Uterus (tissue), 3 donors: ENCODE measurements at regions not wholly inside any gene's neighbourhood (a gene's known extent, or its start where the extent isn't known, plus 50 kb on each side); places are given as distances from the start of the nearest gene placed in this dataset.
A peak's percentile ranks its signal among the peaks of the same experiment; 100 is the strongest.
"Not testable (repeated sequence)": the region's sequence is repeated elsewhere in the genome, so short reads cannot be mapped to it uniquely, and the experiment has no call there.

ENCODE experiments used
- DNase-seq, 2 donors: peaks; one replicate each; pipeline ENCODE4 v3.0.0-alpha.2; 2019 to 2020
- H3K27ac ChIP-seq, 2 donors: fragments of 200-600 bp; sonication (generic); 1 replicate in 1 of 2; 2 replicates in 1 of 2; pipeline ENCODE4 v1.5.1; 2016 to 2018
- H3K27me3 ChIP-seq, 2 donors: fragments of 200-600 bp; sonication (generic); one replicate each; pipeline ENCODE4 v1.5.1; 2018 to 2019; ENCODE audit warnings: control low read depth in 1 of 2
- H3K36me3 ChIP-seq, 2 donors: fragments of 200-600 bp; sonication (generic); one replicate each; pipeline ENCODE4 v1.5.1; 2019; ENCODE audit warnings: control low read depth in 1 of 2
- H3K4me1 ChIP-seq, 2 donors: fragments of 200-600 bp; sonication (generic); one replicate each; pipeline ENCODE4 v1.5.1; 2018 to 2019; ENCODE audit warnings: control low read depth in 1 of 2
- H3K4me3 ChIP-seq, 2 donors: fragments of 200-600 bp; sonication (generic); 1 replicate in 1 of 2; 2 replicates in 1 of 2; pipeline ENCODE4 v1.5.1; 2018 to 2019; ENCODE audit warnings: mild to moderate bottlenecking in 1 of 2
- H3K9me3 ChIP-seq, 2 donors: fragments of 200-600 bp; sonication (generic); one replicate each; pipeline ENCODE4 v1.5.1; 2019; ENCODE audit warnings: control low read depth in 1 of 2
- POLR2A ChIP-seq, 2 donors: fragments of 450-650 bp; IDR thresholded peaks; one replicate each; pipeline ENCODE4 v1.6.1; 2016; ENCODE audit warnings: antibody characterized with exemption in 2 of 2, mild to moderate bottlenecking in 1 of 2, moderate library complexity in 1 of 2
- intact Hi-C: fragments of 100-400 bp; cut with DNase I; formaldehyde crosslinking; loops from one replicate; pipeline ENCODE4 v1.15.1; 2023; ENCODE audit warnings: low total_unique reads
- TF ChIP-seq, protein P1 (sequence below), 4 experiments: fragments of 200-600 bp in 2 of 4; fragments of 450-650 bp in 2 of 4; sonication (generic) in 2 of 4; IDR thresholded peaks; one replicate each; pipeline ENCODE4 v1.5.1; 2016 to 2019; ENCODE audit warnings: antibody characterized with exemption in 4 of 4, mild to moderate bottlenecking in 2 of 4, moderate library complexity in 1 of 4
- donor health status: DM: yes; HTN: yes; CAD: no.

DNA sequence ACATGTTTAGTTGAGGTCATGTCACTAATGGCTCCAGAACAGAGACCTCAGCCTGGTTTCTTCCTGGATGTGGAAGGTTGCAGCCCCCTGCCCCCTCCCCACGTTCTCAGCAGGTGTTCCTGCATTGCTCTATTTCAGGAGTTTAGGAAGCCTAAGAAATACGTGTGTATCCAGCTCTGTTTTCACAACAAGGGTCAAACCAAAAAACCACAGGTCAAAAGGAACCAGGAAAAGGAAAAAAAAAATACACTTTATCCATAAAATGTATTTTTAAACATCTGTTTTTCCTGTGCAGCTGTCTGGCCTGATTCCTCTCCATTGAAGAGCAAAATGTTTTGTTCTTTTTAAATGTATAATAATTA, 107.9 kb upstream of the PLEKHG1 start:
- no peak for TF ChIP-seq POLR2A (IDR thresholded peaks at IDR 0.05)
- TF ChIP-seq, protein P1, sequence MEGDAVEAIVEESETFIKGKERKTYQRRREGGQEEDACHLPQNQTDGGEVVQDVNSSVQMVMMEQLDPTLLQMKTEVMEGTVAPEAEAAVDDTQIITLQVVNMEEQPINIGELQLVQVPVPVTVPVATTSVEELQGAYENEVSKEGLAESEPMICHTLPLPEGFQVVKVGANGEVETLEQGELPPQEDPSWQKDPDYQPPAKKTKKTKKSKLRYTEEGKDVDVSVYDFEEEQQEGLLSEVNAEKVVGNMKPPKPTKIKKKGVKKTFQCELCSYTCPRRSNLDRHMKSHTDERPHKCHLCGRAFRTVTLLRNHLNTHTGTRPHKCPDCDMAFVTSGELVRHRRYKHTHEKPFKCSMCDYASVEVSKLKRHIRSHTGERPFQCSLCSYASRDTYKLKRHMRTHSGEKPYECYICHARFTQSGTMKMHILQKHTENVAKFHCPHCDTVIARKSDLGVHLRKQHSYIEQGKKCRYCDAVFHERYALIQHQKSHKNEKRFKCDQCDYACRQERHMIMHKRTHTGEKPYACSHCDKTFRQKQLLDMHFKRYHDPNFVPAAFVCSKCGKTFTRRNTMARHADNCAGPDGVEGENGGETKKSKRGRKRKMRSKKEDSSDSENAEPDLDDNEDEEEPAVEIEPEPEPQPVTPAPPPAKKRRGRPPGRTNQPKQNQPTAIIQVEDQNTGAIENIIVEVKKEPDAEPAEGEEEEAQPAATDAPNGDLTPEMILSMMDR (IDR thresholded peaks at IDR 0.05): no peak
- intact Hi-C loops: no loop called here
- DNase-seq: no peak
- Histone ChIP-seq H3K4me1 (no peaks in the 10 kb centered on the region), H3K27ac (no peak overlapping the region), H3K36me3 (no peaks in the 10 kb centered on the region), H3K9me3 (no peaks in the 10 kb centered on the region), H3K27me3 (no peaks in the 10 kb centered on the region), H3K4me3 (no peak overlapping the region)

DNA sequence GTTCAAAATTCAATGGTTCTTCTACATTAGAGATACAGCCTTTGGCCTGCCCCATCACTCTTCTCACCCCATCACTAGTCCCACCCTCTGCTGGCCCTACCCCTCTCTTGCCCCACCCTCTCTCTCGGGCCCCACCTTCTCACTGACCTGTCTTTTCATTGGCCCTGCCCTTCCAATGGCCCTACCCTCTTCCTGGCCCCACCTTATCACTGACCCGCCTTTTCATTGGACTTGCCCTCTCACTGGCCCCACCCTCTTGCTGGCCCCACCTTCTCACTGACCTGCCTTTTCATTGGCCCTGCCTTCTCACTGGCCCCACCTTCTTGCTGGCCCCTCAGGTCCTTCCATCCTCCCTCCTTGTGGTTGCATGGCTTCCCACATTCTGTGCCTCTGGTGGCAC, 107.2 kb upstream of the PLEKHG1 start:
- Histone ChIP-seq H3K36me3 (no peaks in the 10 kb centered on the region), H3K9me3 (no peaks in the 10 kb centered on the region), H3K27ac (no peak overlapping the region), H3K4me1 (no peaks in the 10 kb centered on the region), H3K27me3 (no peaks in the 10 kb centered on the region), H3K4me3 (no peak overlapping the region)
- TF ChIP-seq, protein P1 (IDR thresholded peaks at IDR 0.05): no peak
- no peak for TF ChIP-seq POLR2A (IDR thresholded peaks at IDR 0.05)
- DNase-seq: no peak
- intact Hi-C loops: no loop called here

DNA sequence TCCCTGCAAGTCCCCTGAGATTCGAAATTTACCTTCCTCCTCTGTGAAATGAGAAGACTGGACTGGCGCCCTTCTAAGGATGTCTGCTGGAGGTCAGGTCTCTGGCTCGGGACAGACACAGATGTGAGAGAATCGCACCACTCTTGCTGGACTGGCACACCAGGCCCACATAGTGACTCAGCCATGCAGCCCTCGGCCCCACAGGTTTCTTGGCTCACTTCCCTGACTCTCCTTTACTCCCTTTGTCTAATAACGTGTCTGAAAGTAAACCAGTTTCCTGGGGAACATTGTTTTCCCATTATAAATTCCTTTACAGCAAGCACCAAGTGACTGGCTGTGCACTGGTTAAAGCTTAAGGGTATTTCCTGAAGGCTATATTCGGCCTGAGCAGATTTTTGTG, 106.7 kb upstream of the PLEKHG1 start:
- Histone ChIP-seq H3K27ac (no peak overlapping the region), H3K4me3 (no peak overlapping the region), H3K9me3 (no peaks in the 10 kb centered on the region), H3K36me3 (no peaks in the 10 kb centered on the region), H3K4me1 (no peaks in the 10 kb centered on the region), H3K27me3 (no peaks in the 10 kb centered on the region)
- no peak for DNase-seq
- no peak for TF ChIP-seq POLR2A (IDR thresholded peaks at IDR 0.05)
- intact Hi-C loops: no loop called here

DNA sequence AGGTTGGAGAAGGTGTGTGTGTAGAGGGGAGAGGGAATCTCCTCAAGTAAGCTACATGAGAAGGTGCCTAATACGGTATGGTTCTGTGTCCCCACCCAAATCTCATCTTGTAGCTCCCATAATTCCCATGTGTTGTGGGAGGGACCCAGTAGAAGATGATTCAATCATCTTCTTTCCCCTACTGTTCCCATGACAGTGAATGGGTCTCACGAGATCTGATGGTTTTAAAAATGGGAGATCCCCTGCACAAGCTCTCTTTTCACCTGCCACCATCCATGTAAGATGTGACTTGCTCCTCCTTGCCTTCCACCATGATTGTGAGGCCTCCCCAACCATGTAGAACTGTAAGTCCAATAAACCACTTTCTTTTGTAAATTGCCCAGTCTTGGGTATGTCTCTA, 106.1 kb upstream of the PLEKHG1 start:
- H3K4me1 ChIP-seq, H3K9me3 ChIP-seq, H3K4me3 ChIP-seq, H3K27me3 ChIP-seq, DNase-seq, intact Hi-C loops, H3K27ac ChIP-seq, H3K36me3 ChIP-seq: not testable (repeated sequence)

DNA sequence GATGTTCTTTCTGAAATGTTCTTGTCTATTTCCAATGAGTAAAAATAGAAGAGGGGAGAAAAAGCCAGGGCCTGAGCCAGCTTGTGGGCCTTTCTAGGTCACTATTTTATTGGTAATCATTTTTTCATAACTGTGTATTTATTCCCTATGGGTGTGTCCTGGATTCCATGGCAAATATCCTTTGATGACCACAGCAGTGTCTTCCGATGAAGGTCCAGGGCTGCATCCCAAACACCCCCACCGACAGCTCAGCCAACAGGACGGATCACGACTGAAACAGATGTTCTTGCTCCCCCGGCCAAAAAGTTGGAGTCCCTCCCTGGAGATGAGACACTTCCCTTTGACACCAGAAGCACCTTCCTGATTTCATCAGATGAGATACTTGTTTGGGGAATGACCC, 105.4 kb upstream of the PLEKHG1 start:
- Histone ChIP-seq H3K27ac (no peak overlapping the region), H3K36me3 (no peaks in the 10 kb centered on the region), H3K9me3 (no peaks in the 10 kb centered on the region), H3K4me1 (no peaks in the 10 kb centered on the region), H3K4me3 (no peak overlapping the region), H3K27me3 (no peaks in the 10 kb centered on the region)
- DNase-seq: peak; percentile 29 to 52
- intact Hi-C loops: no loop called here
- no peak for TF ChIP-seq POLR2A (IDR thresholded peaks at IDR 0.05)
- TF ChIP-seq, protein P1 (IDR thresholded peaks at IDR 0.05): no peak

DNA sequence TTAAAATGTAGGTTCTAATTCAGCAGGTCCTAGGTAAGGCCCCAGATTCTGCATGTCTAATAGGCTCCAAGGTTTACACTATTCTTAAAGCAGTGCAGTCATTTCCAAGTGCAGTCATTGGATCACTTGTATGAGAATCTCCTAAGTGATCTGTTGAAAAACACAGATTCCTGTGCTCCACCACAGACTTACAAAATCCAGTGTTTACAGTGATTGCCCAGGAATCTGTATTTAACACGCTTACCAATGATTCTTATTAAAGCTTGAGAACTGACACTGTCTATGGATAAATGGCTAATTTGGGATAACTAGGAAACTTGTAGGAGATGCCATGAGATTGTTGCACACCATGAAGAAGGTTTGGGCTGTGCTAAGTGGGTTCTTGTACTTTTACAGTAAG, 104.6 kb upstream of the PLEKHG1 start:
- DNase-seq: no peak
- H3K36me3 ChIP-seq: no peaks in the 10 kb centered on the region
- intact Hi-C loops: no loop called here
- no peaks in the 10 kb centered on the region for H3K4me1 ChIP-seq
- TF ChIP-seq, protein P1 (IDR thresholded peaks at IDR 0.05): no peak
- no peak for TF ChIP-seq POLR2A (IDR thresholded peaks at IDR 0.05)
- H3K27ac ChIP-seq: no peak overlapping the region
- no peaks in the 10 kb centered on the region for H3K9me3 ChIP-seq
- no peaks in the 10 kb centered on the region for H3K27me3 ChIP-seq
- no peak overlapping the region for H3K4me3 ChIP-seq
